CD14-positive monocyte (primary cell): ENCODE measurements at regions not wholly inside any gene's neighbourhood (a gene's known extent, or its start where the extent isn't known, plus 50 kb on each side); places are given as distances from the start of the nearest gene placed in this dataset.

Experiments used
- DNase-seq, 3 donors: peaks; one replicate each; pipeline ENCODE4 v3.0.0-alpha.2; 2011 to 2022
- H2AFZ ChIP-seq: 2 replicates; pipeline ENCODE4 v1.6.0; 2012; ENCODE audit warnings: mild to moderate bottlenecking, low read depth, low read length, inconsistent platforms; ENCODE audit not compliant: insufficient read depth, poor library complexity, severe bottlenecking
- H3K27ac ChIP-seq, 2 donors: 1 replicate in 1 of 2; 2 replicates in 1 of 2; pipeline ENCODE4 v1.5.1; 2012 to 2013; ENCODE audit warnings: low read length in 2 of 2, control low read depth in 1 of 2, inconsistent platforms in 1 of 2, low read depth in 1 of 2, mild to moderate bottlenecking in 1 of 2
- H3K27me3 ChIP-seq, 2 donors: one replicate each; pipeline versions ENCODE4 v1.6.0 to v1.6.1; 2011 to 2013; ENCODE audit warnings: low read length in 2 of 2; ENCODE audit not compliant: control insufficient read depth in 2 of 2, insufficient read depth in 2 of 2
- H3K36me3 ChIP-seq, 2 donors: replicated peaks in 1 of 2; 1 replicate in 1 of 2; 2 replicates in 1 of 2; pipeline versions ENCODE4 v1.5.1 to v1.6.1; 2012 to 2013; ENCODE audit warnings: low read length in 2 of 2, control low read depth in 1 of 2, inconsistent platforms in 1 of 2, mild to moderate bottlenecking in 1 of 2; ENCODE audit not compliant: insufficient read depth in 2 of 2, control insufficient read depth in 1 of 2
- H3K4me1 ChIP-seq, 2 donors: 1 replicate in 1 of 2; 2 replicates in 1 of 2; pipeline versions ENCODE4 v1.5.1 to v1.6.1; 2012 to 2013; ENCODE audit warnings: low read length in 2 of 2, control low read depth in 1 of 2, inconsistent platforms in 1 of 2, mild to moderate bottlenecking in 1 of 2, moderate library complexity in 1 of 2; ENCODE audit not compliant: insufficient read depth in 2 of 2, control insufficient read depth in 1 of 2
- H3K4me2 ChIP-seq: replicated peaks from 2 replicates; pipeline ENCODE3; 2012; ENCODE audit warnings: low read length, moderate library complexity, mild to moderate bottlenecking; ENCODE audit not compliant: poor library complexity, severe bottlenecking; ENCODE audit errors: extremely low read depth
- H3K4me3 ChIP-seq, 3 experiments: fragments of 200-600 bp in 1 of 3; sonication (generic) in 1 of 3; replicated peaks in 1 of 3; 1 replicate in 2 of 3; 2 replicates in 1 of 3; pipeline ENCODE4 v1.5.1; 2011 to 2013; ENCODE audit warnings: low read length in 3 of 3, mild to moderate bottlenecking in 3 of 3, control low read depth in 2 of 3, low read depth in 2 of 3, inconsistent platforms in 1 of 3, moderate library complexity in 1 of 3
- H3K79me2 ChIP-seq: 2 replicates; pipeline ENCODE4 v1.6.0; 2012; ENCODE audit warnings: mild to moderate bottlenecking, control low read depth, inconsistent platforms, low read length, moderate library complexity; ENCODE audit not compliant: insufficient read depth
- H3K9ac ChIP-seq: 2 replicates; pipeline ENCODE4 v1.6.0; 2017; ENCODE audit warnings: low read length, mild to moderate bottlenecking; ENCODE audit not compliant: insufficient read depth, poor library complexity, severe bottlenecking
- H3K9me3 ChIP-seq, 2 donors: replicated peaks in 1 of 2; 1 replicate in 1 of 2; 2 replicates in 1 of 2; pipeline versions ENCODE4 v1.5.1 to v1.6.1; 2012 to 2013; ENCODE audit warnings: low read length in 2 of 2, control low read depth in 1 of 2; ENCODE audit not compliant: control insufficient read depth in 1 of 2, insufficient read depth in 1 of 2
- H4K20me1 ChIP-seq: 2 replicates; pipeline ENCODE4 v1.6.0; 2012; ENCODE audit warnings: mild to moderate bottlenecking, low read length, control low read depth, moderate library complexity; ENCODE audit not compliant: insufficient read depth
- H3K27ac Mint-ChIP-seq, 7 donors: one replicate each; pipeline ENCODE4 v1.8.0; 2020; ENCODE audit warnings: mild to moderate bottlenecking in 7 of 7, mixed read lengths in 7 of 7, moderate library complexity in 6 of 7, inconsistent platforms in 2 of 7
- H3K27me3 Mint-ChIP-seq, 3 donors: one replicate each; pipeline ENCODE4 v1.8.0; 2021 to 2022; ENCODE audit warnings: low read depth in 3 of 3, mild to moderate bottlenecking in 3 of 3, mixed read lengths in 3 of 3, moderate library complexity in 3 of 3, inconsistent platforms in 1 of 3
- H3K36me3 Mint-ChIP-seq, 2 donors: one replicate each; pipeline ENCODE4 v1.8.0; 2020; ENCODE audit warnings: mixed read lengths in 2 of 2, inconsistent platforms in 1 of 2, mild to moderate bottlenecking in 1 of 2
- H3K4me1 Mint-ChIP-seq: one replicate; pipeline ENCODE4 v1.8.0; 2020; ENCODE audit warnings: mild to moderate bottlenecking, mixed read lengths
- H3K4me3 Mint-ChIP-seq, 2 donors: one replicate each; pipeline ENCODE4 v1.8.0; 2020; ENCODE audit warnings: mild to moderate bottlenecking in 2 of 2, mixed read lengths in 2 of 2, moderate library complexity in 1 of 2
- H3K9me3 Mint-ChIP-seq, 7 donors: one replicate each; pipeline ENCODE4 v1.8.0; 2020 to 2022; ENCODE audit warnings: mixed read lengths in 7 of 7, mild to moderate bottlenecking in 6 of 7, moderate library complexity in 6 of 7, inconsistent platforms in 2 of 7
- CTCF ChIP-seq: fragments of 200-600 bp; IDR thresholded peaks from one replicate; pipeline ENCODE4 v1.8.0; 2022; ENCODE audit warnings: antibody characterized with exemption, mild to moderate bottlenecking
- WGBS: methylation state at CpG from one replicate; pipeline ENCODE4 v1.1.5; 2013; ENCODE audit warnings: missing lambda C conversion rate; ENCODE audit not compliant: insufficient coverage; 5-methylcytosine and 5-hydroxymethylcytosine counted together
- intact Hi-C, 2 donors: fragments of 100-400 bp; cut with micrococcal nuclease; formaldehyde crosslinking; loops; one replicate each; pipeline versions ENCODE4 v1.15.0 to v1.15.1; 2023

- no peak overlapping the region for H3K4me2 ChIP-seq
- H3K27ac ChIP-seq, result no peak overlapping the region
- no peaks in the 10 kb centered on the region for H3K4me1 Mint-ChIP-seq
- H2AFZ ChIP-seq, result no peak overlapping the region
- H3K9ac ChIP-seq, result no peak overlapping the region
- no peak overlapping the region for H3K4me3 ChIP-seq
- no CpG with 5 or more reads among the region's 3 CpGs for WGBS
- no peaks in the 10 kb centered on the region for H3K4me1 ChIP-seq
- intact Hi-C loops, result no loop called here
- peaks cover 0 to 6% (median 2%) of the 10 kb centered on the region in 7 donors for H3K9me3 Mint-ChIP-seq
- H3K9me3 ChIP-seq, result no peaks in the 10 kb centered on the region
- no peaks in the 10 kb centered on the region for H3K27me3 ChIP-seq
- H3K27me3 Mint-ChIP-seq, result no peaks in the 10 kb centered on the region
- H3K27ac Mint-ChIP-seq, result no peak overlapping the region
- H3K79me2 ChIP-seq, result no peaks in the 10 kb centered on the region
- no peaks in the 10 kb centered on the region for H4K20me1 ChIP-seq
- no peaks in the 10 kb centered on the region for H3K36me3 ChIP-seq
- H3K4me3 Mint-ChIP-seq, result no peak overlapping the region
- DNase-seq, result no peak
- H3K36me3 Mint-ChIP-seq, result no peaks in the 10 kb centered on the region
- no peak for TF ChIP-seq CTCF
Measured at GRCh38 chr5:145467446-145467845, 367.7 kb downstream of the PRELID2 start.

GRCh38 chr5:145466533-145466932 is 368.6 kb downstream of the PRELID2 start:
- DNase-seq, result no peak
- Mint-ChIP-seq H3K4me3 (no peak overlapping the region), H3K4me1 (no peaks in the 10 kb centered on the region), H3K27ac (no peak overlapping the region), H3K9me3 (peaks cover 0 to 7% (median 2%) of the 10 kb centered on the region in 7 donors), H3K27me3 (no peaks in the 10 kb centered on the region), H3K36me3 (no peaks in the 10 kb centered on the region)
- no peaks in the 10 kb centered on the region for H3K79me2 ChIP-seq
- intact Hi-C loops, result no loop called here
- H2AFZ ChIP-seq, result no peak overlapping the region
- H4K20me1 ChIP-seq, result no peaks in the 10 kb centered on the region
- no peak overlapping the region for H3K4me2 ChIP-seq
- 88% methylated on average over 1 of the region's 1 CpG for WGBS
- H3K9ac ChIP-seq, result no peak overlapping the region
- no peaks in the 10 kb centered on the region for H3K27me3 ChIP-seq
- H3K36me3 ChIP-seq, result no peaks in the 10 kb centered on the region
- no peak overlapping the region for H3K27ac ChIP-seq
- no peak for TF ChIP-seq CTCF
- no peak overlapping the region for H3K4me3 ChIP-seq
- H3K4me1 ChIP-seq, result no peaks in the 10 kb centered on the region
- H3K9me3 ChIP-seq, result no peaks in the 10 kb centered on the region
